ENCODE measurements at regions not wholly inside any gene's neighbourhood (a gene's known extent, or its start where the extent isn't known, plus 50 kb on each side); places are given as distances from the start of the nearest gene placed in this dataset.
"Not testable (repeated sequence)": the region's sequence is repeated elsewhere in the genome, so short reads cannot be mapped to it uniquely, and the experiment has no call there.

DNA sequence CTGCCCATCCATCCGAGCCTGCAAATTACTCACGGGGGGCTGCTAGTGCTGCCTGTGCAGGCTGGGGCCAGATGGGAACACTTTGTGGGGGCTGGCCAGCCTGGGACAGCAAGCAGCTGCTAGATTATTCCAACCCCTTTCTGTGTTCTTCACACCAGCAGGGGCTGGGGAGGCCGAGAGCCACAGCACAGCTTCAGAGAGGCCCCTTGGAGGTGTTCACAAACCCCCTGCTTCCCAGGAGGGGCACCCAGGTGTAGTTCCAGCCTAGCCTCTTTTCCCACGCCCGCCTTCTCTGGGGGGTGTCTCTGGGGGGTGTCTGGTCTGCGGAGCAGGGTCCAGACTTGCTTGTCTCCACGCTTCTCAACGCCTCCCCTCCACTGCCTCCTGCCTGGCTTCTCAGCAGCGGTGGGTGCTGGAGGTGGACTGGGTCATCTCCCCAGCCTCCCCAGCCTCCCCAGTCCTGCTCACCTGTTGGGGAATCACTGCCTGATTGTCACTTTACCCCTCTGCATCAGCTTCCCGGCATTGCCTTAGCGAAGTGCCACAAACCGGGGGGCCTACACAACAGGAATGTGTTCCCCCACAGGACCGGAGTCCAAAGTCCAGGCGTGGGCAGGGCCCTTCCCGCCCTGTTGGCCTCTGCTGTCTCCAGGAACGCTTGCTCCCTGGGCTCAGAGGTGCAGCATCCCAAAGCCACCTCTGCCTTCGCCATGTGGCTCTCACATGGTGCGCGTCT is 74.0 kb upstream of the EN2 start:
- H3K4me3 ChIP-seq (ENCODE audit: low read length): no peak overlapping the region
- no peak for DNase-seq (ENCODE audit: low read depth)
- TF ChIP-seq, protein P1, sequence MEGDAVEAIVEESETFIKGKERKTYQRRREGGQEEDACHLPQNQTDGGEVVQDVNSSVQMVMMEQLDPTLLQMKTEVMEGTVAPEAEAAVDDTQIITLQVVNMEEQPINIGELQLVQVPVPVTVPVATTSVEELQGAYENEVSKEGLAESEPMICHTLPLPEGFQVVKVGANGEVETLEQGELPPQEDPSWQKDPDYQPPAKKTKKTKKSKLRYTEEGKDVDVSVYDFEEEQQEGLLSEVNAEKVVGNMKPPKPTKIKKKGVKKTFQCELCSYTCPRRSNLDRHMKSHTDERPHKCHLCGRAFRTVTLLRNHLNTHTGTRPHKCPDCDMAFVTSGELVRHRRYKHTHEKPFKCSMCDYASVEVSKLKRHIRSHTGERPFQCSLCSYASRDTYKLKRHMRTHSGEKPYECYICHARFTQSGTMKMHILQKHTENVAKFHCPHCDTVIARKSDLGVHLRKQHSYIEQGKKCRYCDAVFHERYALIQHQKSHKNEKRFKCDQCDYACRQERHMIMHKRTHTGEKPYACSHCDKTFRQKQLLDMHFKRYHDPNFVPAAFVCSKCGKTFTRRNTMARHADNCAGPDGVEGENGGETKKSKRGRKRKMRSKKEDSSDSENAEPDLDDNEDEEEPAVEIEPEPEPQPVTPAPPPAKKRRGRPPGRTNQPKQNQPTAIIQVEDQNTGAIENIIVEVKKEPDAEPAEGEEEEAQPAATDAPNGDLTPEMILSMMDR (IDR thresholded peaks at IDR 0.05; ENCODE audit: insufficient read depth, low read depth, low read length, missing control alignments): no peak

DNA sequence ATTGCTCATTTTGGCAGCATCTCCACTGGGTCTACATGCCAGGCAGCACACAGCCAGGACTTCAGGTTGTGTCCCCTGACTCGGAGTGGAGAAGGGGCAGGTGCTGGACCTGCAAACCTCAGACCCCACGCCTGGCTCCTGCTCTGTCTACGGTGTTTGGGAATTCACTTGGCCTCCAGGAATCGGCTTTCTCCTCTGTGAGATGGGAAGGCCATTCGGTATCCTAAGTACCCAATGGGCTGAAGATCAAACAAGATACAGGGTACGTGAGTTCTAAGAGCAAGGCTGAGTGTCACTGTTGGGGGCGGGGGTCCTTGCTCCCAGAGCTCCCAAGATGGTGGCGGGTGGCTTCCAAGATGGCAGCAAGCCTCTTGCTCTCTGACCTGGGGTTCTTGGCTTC is 73.2 kb upstream of the EN2 start:
- no peak for DNase-seq (ENCODE audit: low read depth)
- TF ChIP-seq, protein P1 (IDR thresholded peaks at IDR 0.05; ENCODE audit: insufficient read depth, low read depth, low read length, missing control alignments): no peak
- H3K4me3 ChIP-seq (ENCODE audit: low read length): no peak overlapping the region

DNA sequence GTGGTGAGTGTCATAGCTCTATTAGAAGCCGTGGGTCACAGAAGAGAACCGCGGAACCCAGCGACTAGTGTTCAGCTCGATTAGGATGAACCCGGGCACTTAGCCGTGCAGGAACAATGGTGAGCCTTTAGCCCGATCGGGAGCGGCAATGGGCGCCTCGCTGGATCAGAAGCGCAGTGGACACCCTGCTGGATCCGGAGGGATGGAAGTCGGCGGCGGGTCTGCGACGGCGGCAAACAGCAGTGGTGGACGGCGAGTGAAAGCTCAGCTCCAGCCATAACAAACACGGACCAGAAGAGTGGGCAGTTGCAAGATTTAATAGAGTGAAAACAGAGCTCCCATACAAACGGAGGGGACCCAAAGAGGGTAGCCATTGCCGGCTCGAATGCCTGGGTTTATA is 72.7 kb upstream of the EN2 start:
- not testable (repeated sequence) for DNase-seq (ENCODE audit: low read depth); H3K4me3 ChIP-seq (ENCODE audit: low read length)

DNA sequence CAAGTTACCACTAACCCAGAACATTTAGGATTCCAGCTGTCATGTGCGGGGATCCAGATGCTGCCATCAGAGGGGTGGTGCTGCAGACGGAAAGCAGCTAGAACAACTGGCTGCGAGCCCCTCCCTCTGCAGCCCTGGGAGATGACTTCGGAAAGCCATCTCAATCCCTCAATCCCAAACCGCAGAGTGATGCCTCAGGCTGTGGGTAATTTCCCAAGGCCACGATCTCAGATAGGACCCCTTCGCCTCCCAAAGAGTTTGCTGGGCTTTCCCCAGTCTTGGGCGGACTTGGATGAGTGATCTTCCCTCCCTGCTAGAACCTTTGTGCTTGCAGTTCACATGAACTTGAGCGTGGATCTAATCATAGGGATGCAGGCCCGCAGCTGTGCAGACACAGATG is 71.3 kb upstream of the EN2 start:
- no peak overlapping the region for H3K4me3 ChIP-seq (ENCODE audit: low read length)
- no peak for DNase-seq (ENCODE audit: low read depth)
- TF ChIP-seq, protein P1 (IDR thresholded peaks at IDR 0.05; ENCODE audit: insufficient read depth, low read depth, low read length, missing control alignments): no peak

DNA sequence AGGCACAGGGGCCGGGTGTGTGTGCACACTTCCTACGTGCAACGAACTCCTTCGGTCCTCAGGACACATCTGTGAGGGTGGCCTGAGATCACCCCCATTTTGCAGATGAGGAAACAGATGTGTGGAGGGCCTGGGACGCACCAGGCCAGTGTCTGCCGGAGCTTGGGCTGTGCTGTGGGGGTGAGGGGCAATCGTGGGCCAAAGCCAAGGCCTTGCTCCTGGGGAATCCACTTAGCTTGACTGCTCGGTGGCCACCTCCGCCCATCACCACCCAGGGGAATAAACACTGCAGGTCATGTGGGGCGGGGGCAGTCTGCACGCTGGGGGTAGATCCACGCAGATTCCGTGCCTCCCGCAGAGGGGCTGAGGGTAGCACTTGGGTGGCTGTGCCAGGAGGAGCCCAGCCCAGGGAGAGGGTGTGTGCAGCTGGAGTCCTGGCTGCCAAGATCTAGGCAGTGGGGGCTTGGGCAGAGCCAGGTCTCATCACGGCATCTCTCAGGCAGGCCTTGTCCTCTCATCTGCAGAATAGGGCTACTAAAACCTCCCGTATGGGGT is 70.8 kb upstream of the EN2 start:
- H3K4me3 ChIP-seq (ENCODE audit: low read length): no peak overlapping the region
- no peak for DNase-seq (ENCODE audit: low read depth)
- TF ChIP-seq, protein P1 (IDR thresholded peaks at IDR 0.05; ENCODE audit: insufficient read depth, low read depth, low read length, missing control alignments): no peak

DNA sequence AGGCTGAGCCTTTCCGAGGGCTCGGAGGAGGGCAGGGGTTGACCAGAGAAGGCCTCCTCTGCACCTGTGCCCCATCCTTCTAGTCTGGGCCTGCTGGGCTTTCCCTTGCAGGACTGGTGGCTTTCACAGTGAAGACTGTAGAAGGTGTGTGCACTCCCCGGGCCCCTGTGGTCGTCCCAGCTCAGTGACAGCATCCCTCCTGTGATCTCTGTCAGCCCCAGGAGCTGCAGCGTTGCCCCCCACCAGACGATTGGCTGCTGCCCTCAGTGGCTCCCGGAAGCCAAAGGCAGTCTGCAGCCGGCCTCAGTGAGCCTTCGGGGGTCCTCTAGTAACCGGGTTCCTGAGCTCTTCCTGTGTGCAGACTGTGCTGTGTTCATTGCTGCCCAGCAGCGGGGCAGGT is 69.4 kb upstream of the EN2 start:
- DNase-seq (ENCODE audit: low read depth): no peak
- H3K4me3 ChIP-seq (ENCODE audit: low read length): no peak overlapping the region
- TF ChIP-seq, protein P1 (IDR thresholded peaks at IDR 0.05; ENCODE audit: insufficient read depth, low read depth, low read length, missing control alignments): no peak

DNA sequence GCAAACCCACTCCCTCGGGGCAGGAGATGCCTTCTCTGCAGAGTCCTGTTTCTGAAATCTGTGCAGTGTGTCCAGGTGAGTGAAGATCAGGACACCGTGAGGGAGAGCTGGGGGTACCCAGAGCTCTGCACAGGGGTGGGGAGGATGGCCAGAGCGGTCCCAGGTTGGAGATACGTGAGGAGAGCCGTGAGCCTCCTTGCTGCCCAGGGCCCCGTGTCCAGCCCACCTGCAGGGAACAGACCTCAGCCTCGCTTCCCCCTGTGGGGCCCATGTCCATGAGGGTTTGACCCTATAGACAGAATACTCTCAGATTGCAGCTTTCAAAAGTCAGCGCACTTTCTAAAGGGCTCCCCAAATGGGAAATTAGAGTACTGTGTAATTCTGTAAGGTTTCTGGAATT is 66.5 kb upstream of the EN2 start:
- TF ChIP-seq, protein P1 (IDR thresholded peaks at IDR 0.05; ENCODE audit: insufficient read depth, low read depth, low read length, missing control alignments): no peak
- no peak overlapping the region for H3K4me3 ChIP-seq (ENCODE audit: low read length)
- DNase-seq (ENCODE audit: low read depth): no peak
